ENCODE measurements at regions not wholly inside any gene's neighbourhood (a gene's known extent, or its start where the extent isn't known, plus 50 kb on each side); places are given as distances from the start of the nearest gene placed in this dataset.

- Mint-ChIP-seq H3K27ac (no peak overlapping the region), H3K36me3 (ENCODE audit: low read depth) (no peaks in the 10 kb centered on the region), H3K4me1 (no peaks in the 10 kb centered on the region), H3K9me3 (peaks cover 12% of the 10 kb centered on the region), H3K27me3 (no peaks in the 10 kb centered on the region), H3K4me3 (no peak overlapping the region)
- no peak for DNase-seq
- intact Hi-C loops (cut with micrococcal nuclease): no loop called here
Measured at GRCh38 chr2:51237626-51238271, 205.8 kb upstream of the NRXN1 start.

DNA sequence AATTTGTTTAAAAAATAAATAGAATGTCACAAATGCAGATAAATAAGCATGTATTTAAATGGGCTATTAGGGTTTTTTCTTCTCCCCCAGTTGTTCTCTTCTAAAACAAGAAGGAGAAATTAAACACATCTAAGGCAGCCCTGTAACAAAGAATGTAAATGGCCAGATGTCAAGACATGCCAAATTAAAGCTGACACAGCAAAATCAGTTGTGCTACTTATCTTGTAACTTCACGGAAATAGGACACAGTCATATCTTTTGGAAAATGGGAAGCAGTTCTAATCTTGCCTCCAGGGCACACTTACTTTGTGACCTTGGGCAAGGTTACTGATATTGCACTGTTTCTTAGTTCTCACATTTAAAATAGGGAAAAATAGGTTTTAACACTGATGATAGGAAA is 200.1 kb upstream of the NRXN1 start:
- H3K9me3 Mint-ChIP-seq: peaks cover 13% of the 10 kb centered on the region
- no peaks in the 10 kb centered on the region for H3K4me1 Mint-ChIP-seq
- intact Hi-C loops (cut with micrococcal nuclease): no loop called here
- DNase-seq: no peak
- no peaks in the 10 kb centered on the region for H3K36me3 Mint-ChIP-seq (ENCODE audit: low read depth)
- H3K4me3 Mint-ChIP-seq: no peak overlapping the region
- H3K27ac Mint-ChIP-seq: no peak overlapping the region
- no peaks in the 10 kb centered on the region for H3K27me3 Mint-ChIP-seq

GRCh38 chr2:51231071-51231470 is 199.1 kb upstream of the NRXN1 start:
- intact Hi-C loops (cut with micrococcal nuclease): no loop called here
- H3K27me3 Mint-ChIP-seq: no peaks in the 10 kb centered on the region
- no peaks in the 10 kb centered on the region for H3K36me3 Mint-ChIP-seq (ENCODE audit: low read depth)
- H3K27ac Mint-ChIP-seq: no peak overlapping the region
- no peak for DNase-seq
- H3K9me3 Mint-ChIP-seq: peaks cover 10% of the 10 kb centered on the region
- H3K4me1 Mint-ChIP-seq: no peaks in the 10 kb centered on the region
- no peak overlapping the region for H3K4me3 Mint-ChIP-seq

DNA sequence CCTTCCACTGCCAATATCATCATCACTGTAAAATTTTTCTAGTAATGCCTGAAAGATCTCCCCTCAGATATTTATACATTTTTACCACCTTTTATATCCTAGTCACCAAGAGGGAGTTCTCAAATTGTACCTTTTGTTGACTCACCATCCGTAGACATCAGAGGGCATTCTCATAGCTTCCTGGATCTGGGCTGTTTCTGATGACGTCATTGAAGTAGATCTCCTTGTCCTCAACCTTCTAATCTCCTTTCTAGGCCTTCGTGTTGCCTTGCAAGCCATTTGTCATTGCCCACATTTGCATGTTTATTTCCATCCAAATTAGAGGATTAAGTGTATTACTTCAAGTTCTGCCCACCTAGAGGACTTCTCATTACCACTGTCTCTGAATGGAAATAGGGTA is 193.4 kb upstream of the NRXN1 start:
- DNase-seq: no peak
- intact Hi-C loops (cut with micrococcal nuclease): no loop called here
- H3K4me3 Mint-ChIP-seq: no peak overlapping the region
- no peaks in the 10 kb centered on the region for H3K9me3 Mint-ChIP-seq
- H3K4me1 Mint-ChIP-seq: no peaks in the 10 kb centered on the region
- H3K27me3 Mint-ChIP-seq: no peaks in the 10 kb centered on the region
- no peaks in the 10 kb centered on the region for H3K36me3 Mint-ChIP-seq (ENCODE audit: low read depth)
- no peak overlapping the region for H3K27ac Mint-ChIP-seq

- Mint-ChIP-seq H3K36me3 (ENCODE audit: low read depth) (no peaks in the 10 kb centered on the region), H3K27me3 (no peaks in the 10 kb centered on the region), H3K9me3 (no peaks in the 10 kb centered on the region), H3K4me1 (no peaks in the 10 kb centered on the region), H3K4me3 (no peak overlapping the region), H3K27ac (no peak overlapping the region)
- no peak for DNase-seq
- intact Hi-C loops (cut with micrococcal nuclease): no loop called here
Measured at GRCh38 chr2:51224790-51225189, 192.9 kb upstream of the NRXN1 start.

GRCh38 chr2:51222106-51222505 is 190.2 kb upstream of the NRXN1 start:
- no peak for DNase-seq
- Mint-ChIP-seq H3K36me3 (ENCODE audit: low read depth) (no peaks in the 10 kb centered on the region), H3K27me3 (no peaks in the 10 kb centered on the region), H3K9me3 (no peaks in the 10 kb centered on the region), H3K4me3 (no peak overlapping the region), H3K27ac (no peak overlapping the region), H3K4me1 (no peaks in the 10 kb centered on the region)
- intact Hi-C loops (cut with micrococcal nuclease): no loop called here

DNA sequence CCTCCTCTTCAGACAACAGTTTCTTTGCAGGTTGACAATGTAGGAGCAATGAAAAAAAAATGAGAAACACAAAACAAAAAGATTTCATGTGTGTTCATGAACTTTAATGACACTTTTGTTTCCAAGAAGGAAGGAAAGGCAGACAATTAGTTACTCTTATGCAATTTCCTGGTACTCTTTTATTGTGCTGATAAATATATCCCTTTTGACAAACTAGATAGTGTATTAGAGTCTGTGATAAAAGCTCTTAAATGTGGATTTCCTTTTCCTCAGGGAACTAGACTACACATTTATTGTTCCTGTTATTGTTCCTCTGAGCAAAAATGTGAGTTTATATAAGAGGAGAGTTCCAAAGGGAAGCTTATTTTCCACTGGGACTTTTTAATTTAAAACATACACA is 188.7 kb upstream of the NRXN1 start:
- intact Hi-C loops (cut with micrococcal nuclease): no loop called here
- no peak for DNase-seq
- Mint-ChIP-seq H3K4me1 (no peaks in the 10 kb centered on the region), H3K36me3 (ENCODE audit: low read depth) (no peaks in the 10 kb centered on the region), H3K9me3 (no peaks in the 10 kb centered on the region), H3K27me3 (no peaks in the 10 kb centered on the region), H3K4me3 (no peak overlapping the region), H3K27ac (no peak overlapping the region)

GRCh38 chr2:51220080-51220479 is 188.1 kb upstream of the NRXN1 start:
- Mint-ChIP-seq H3K27me3 (no peaks in the 10 kb centered on the region), H3K36me3 (ENCODE audit: low read depth) (no peaks in the 10 kb centered on the region), H3K4me3 (no peak overlapping the region), H3K9me3 (no peaks in the 10 kb centered on the region), H3K27ac (no peak overlapping the region), H3K4me1 (no peaks in the 10 kb centered on the region)
- intact Hi-C loops (cut with micrococcal nuclease): no loop called here
- DNase-seq: no peak

GRCh38 chr2:51219468-51219867 is 187.5 kb upstream of the NRXN1 start:
- no peak for DNase-seq
- Mint-ChIP-seq H3K36me3 (ENCODE audit: low read depth) (no peaks in the 10 kb centered on the region), H3K27me3 (no peaks in the 10 kb centered on the region), H3K27ac (no peak overlapping the region), H3K4me1 (no peaks in the 10 kb centered on the region), H3K9me3 (no peaks in the 10 kb centered on the region), H3K4me3 (no peak overlapping the region)
- intact Hi-C loops (cut with micrococcal nuclease): no loop called here

GRCh38 chr2:51218047-51218446 is 186.1 kb upstream of the NRXN1 start:
- DNase-seq: no peak
- intact Hi-C loops (cut with micrococcal nuclease): no loop called here
- Mint-ChIP-seq H3K27me3 (no peaks in the 10 kb centered on the region), H3K36me3 (ENCODE audit: low read depth) (no peaks in the 10 kb centered on the region), H3K27ac (no peak overlapping the region), H3K4me3 (no peak overlapping the region), H3K9me3 (no peaks in the 10 kb centered on the region), H3K4me1 (no peaks in the 10 kb centered on the region)

DNA sequence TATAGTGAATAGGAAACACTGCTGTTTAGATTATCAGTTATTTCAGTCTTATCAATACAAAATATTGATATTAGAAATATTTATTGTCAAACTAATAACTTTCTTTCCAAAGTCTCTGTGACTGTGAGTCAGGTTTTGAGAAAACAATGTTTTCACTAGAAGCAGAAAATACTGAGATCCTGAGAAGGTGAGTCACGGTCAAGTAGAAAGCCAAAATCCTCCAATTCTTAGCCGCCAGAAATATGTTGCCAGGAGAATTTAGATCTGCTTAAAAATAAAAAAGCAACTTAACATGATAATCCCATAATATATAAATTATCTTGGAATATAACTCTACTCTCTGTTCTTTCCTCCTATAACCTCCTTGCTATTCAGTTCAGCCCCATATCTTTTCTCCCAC is 181.9 kb upstream of the NRXN1 start:
- no peak for DNase-seq
- intact Hi-C loops (cut with micrococcal nuclease): no loop called here
- Mint-ChIP-seq H3K27ac (no peak overlapping the region), H3K4me3 (no peak overlapping the region), H3K27me3 (no peaks in the 10 kb centered on the region), H3K36me3 (ENCODE audit: low read depth) (no peaks in the 10 kb centered on the region), H3K9me3 (no peaks in the 10 kb centered on the region), H3K4me1 (no peaks in the 10 kb centered on the region)

DNA sequence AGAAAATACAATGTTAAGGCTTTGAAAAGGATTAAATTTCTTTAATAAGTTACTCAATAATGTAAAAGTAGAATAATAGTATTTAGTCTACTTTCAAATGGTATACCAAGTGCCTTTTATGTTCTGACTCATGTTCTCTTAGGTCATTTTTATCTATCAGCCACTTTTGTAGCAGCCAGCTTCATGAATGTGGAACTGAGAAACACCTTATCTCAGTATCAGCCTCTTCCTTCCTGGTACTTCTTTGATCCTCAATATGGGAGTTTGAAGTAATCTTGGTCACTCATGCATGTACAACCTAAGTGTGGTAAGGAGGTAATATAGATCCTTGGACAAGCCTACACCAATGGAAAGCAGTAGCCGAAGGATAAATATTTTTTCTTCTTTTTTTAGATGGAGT is 180.4 kb upstream of the NRXN1 start:
- intact Hi-C loops (cut with micrococcal nuclease): no loop called here
- no peaks in the 10 kb centered on the region for H3K36me3 Mint-ChIP-seq (ENCODE audit: low read depth)
- no peak overlapping the region for H3K27ac Mint-ChIP-seq
- no peaks in the 10 kb centered on the region for H3K4me1 Mint-ChIP-seq
- H3K9me3 Mint-ChIP-seq: no peaks in the 10 kb centered on the region
- no peaks in the 10 kb centered on the region for H3K27me3 Mint-ChIP-seq
- no peak overlapping the region for H3K4me3 Mint-ChIP-seq
- DNase-seq: no peak

GRCh38 chr2:51208521-51208920 is 176.6 kb upstream of the NRXN1 start:
- Mint-ChIP-seq H3K27ac (no peak overlapping the region), H3K4me1 (no peaks in the 10 kb centered on the region), H3K9me3 (no peaks in the 10 kb centered on the region), H3K27me3 (no peaks in the 10 kb centered on the region), H3K36me3 (ENCODE audit: low read depth) (no peaks in the 10 kb centered on the region), H3K4me3 (no peak overlapping the region)
- no peak for DNase-seq
- intact Hi-C loops (cut with micrococcal nuclease): no loop called here

- Mint-ChIP-seq H3K4me1 (no peaks in the 10 kb centered on the region), H3K36me3 (ENCODE audit: low read depth) (no peaks in the 10 kb centered on the region), H3K4me3 (no peak overlapping the region), H3K9me3 (no peaks in the 10 kb centered on the region), H3K27me3 (no peaks in the 10 kb centered on the region), H3K27ac (no peak overlapping the region)
- intact Hi-C loops (cut with micrococcal nuclease): no loop called here
- no peak for DNase-seq
Measured at GRCh38 chr2:51201295-51201694, 169.4 kb upstream of the NRXN1 start.

DNA sequence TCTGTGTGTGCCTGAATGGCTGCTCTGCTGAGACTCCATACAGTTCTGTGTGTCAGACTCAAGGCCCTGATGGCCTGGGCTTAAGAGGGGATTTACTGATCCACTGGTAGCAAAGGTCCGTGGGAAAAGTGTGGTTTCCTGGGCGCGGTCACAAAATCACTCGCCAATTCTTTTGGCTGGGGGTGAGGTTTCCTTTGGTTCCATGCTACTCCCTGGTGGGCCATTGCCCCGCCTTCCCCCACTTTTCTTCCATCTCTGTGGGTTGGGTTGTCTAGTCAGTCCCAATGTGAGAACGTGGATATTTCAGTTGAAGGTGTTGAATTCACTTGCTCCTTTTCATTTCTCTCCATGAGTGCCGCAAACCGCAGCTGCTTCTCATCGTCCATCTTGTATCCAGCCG is 162.7 kb upstream of the NRXN1 start:
- Mint-ChIP-seq H3K27me3 (no peaks in the 10 kb centered on the region), H3K36me3 (ENCODE audit: low read depth) (no peaks in the 10 kb centered on the region), H3K27ac (no peak overlapping the region)

More for the DNA sequence above, 162.7 kb upstream of the NRXN1 start:
- Mint-ChIP-seq H3K4me1 (no peaks in the 10 kb centered on the region), H3K9me3 (peaks cover 8% of the 10 kb centered on the region), H3K4me3 (no peak overlapping the region)
- no peak for DNase-seq
- intact Hi-C loops (cut with micrococcal nuclease): no loop called here
